ENCODE measurements at regions not wholly inside any gene's neighbourhood (a gene's known extent, or its start where the extent isn't known, plus 50 kb on each side); places are given as distances from the start of the nearest gene placed in this dataset.

DNA sequence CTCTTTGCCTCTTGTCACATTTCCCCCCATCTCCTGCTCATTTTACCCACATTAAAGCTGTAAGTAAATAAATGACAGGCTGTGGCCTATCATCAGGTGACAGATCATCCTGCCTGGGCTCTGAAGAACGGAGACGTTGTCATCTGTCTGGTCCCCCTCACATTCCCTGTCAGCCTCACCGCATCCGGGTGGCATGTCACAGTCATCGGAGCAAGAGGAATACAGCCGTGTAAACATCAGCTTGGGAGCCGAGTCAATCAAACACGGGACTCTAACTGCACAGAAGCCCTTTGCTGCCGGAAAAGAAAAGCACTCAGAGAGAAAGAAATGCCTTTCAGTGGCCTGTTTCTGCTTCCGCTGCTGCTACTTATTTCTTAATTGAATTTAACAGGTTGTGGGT, 371.9 kb upstream of the ID4 start:
- TF ChIP-seq, protein P1, sequence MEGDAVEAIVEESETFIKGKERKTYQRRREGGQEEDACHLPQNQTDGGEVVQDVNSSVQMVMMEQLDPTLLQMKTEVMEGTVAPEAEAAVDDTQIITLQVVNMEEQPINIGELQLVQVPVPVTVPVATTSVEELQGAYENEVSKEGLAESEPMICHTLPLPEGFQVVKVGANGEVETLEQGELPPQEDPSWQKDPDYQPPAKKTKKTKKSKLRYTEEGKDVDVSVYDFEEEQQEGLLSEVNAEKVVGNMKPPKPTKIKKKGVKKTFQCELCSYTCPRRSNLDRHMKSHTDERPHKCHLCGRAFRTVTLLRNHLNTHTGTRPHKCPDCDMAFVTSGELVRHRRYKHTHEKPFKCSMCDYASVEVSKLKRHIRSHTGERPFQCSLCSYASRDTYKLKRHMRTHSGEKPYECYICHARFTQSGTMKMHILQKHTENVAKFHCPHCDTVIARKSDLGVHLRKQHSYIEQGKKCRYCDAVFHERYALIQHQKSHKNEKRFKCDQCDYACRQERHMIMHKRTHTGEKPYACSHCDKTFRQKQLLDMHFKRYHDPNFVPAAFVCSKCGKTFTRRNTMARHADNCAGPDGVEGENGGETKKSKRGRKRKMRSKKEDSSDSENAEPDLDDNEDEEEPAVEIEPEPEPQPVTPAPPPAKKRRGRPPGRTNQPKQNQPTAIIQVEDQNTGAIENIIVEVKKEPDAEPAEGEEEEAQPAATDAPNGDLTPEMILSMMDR (conservative IDR thresholded peaks at IDR 0.05) = no peak
- TF ChIP-seq ZFX (IDR thresholded peaks at IDR 0.05) = no peak
